ENCODE measurements at regions not wholly inside any gene's neighbourhood (a gene's known extent, or its start where the extent isn't known, plus 50 kb on each side); places are given as distances from the start of the nearest gene placed in this dataset.
"Not testable (repeated sequence)": the region's sequence is repeated elsewhere in the genome, so short reads cannot be mapped to it uniquely, and the experiment has no call there.

DNA sequence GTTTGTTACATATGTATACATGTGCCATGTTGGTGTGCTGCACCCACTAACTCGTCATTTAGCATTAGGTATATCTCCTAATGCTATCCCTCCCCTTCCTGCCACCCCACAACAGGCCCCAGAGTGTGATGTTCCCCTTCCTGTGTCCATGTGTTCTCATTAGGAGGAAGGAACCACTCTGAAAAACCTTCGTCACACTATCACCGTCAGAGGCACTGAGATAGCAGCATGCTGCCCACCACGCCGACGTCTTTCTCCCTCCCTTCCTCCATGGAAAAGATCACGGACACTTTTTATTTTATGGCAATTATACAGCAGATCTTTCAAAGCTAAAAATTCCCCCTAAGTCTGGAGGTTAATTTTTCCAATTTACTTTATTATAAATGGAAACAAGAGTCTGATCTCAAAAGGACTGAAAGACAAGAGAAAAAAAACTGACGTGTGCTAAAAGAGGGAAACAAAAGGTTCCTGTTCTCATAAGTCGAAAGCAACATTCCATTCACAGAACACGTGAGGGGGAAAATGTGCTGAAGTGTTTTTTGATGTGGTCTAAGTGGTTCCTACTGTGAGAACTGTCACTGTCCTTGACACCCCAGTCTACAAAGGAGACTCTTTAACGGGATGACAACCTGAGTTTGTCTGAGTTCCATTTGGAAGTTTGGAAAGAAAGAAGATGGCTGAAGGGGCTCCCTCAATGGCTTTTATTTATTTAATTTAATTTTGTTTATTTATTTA, 339.7 kb upstream of the IRX2 start (continued):
- TF ChIP-seq, protein P1, sequence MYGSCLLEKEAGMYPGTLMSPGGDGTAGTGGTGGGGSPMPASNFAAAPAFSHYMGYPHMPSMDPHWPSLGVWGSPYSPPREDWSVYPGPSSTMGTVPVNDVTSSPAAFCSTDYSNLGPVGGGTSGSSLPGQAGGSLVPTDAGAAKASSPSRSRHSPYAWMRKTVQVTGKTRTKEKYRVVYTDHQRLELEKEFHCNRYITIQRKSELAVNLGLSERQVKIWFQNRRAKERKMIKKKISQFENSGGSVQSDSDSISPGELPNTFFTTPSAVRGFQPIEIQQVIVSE (CRISPR knock-in tag; IDR thresholded peaks at IDR 0.05; ENCODE audit: borderline replicate concordance): no peak
- TF ChIP-seq FOXP1 (CRISPR knock-in tag; IDR thresholded peaks at IDR 0.05; ENCODE audit: borderline replicate concordance) (no peak), NR2C2 (CRISPR knock-in tag; IDR thresholded peaks at IDR 0.05) (no peak), ZNF219 (CRISPR knock-in tag; IDR thresholded peaks at IDR 0.05; ENCODE audit: borderline replicate concordance) (no peak)

DNA sequence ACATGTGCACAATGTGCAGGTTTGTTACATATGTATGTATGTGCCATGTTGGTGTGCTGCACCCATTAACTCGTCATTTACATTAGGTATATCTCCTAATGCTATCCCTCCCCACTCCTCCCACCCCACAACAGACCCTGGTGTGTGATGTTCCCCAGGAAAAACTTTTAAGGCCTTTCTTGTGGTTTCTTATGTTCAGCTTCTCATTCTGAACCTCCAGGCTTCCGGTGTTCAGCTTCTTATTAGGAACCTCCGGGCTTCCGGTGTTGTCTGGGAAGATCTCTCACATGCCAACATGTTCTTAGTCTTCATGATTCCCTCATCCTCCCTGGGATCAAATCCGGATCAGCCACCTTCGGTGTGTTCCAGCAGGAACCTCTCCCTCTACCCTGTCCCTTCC, 338.8 kb upstream of the IRX2 start:
- H3K4me1 Mint-ChIP-seq; H3K9me3 Mint-ChIP-seq; ATAC-seq; H3K27me3 Mint-ChIP-seq (ENCODE audit: low read depth); H3K27ac Mint-ChIP-seq; H3K36me3 Mint-ChIP-seq; DNase-seq (ENCODE audit: low spot score); CTCF ChIA-PET; H3K4me3 Mint-ChIP-seq; POLR2A ChIA-PET: not testable (repeated sequence)

DNA sequence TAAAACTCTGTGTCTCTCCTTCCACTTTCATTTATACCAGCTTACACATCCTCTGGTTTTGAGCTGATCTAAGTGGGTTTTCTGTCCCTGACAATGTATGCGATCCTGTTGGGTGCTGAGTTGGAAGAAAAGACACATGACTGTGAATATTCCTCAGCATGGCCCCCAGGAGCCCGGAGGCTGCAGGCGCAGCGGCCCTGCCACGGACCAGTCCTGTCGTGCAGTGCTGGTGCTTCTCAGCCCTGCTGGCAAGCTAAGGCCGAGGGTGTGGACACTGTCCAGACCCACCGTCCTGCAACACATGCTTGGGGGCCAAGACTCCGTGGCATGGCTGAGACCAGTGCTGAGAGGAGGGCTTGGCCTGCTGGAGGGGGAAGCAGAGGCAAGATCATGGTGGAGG, 328.9 kb upstream of the IRX2 start:
- H3K27ac Mint-ChIP-seq: no peak overlapping the region
- H3K4me1 Mint-ChIP-seq: 0 out of 2 replicates have a peak, but pooled peaks cover 3% of the 10 kb centered on the region
- peaks cover 3% of the 10 kb centered on the region for H3K9me3 Mint-ChIP-seq
- H3K27me3 Mint-ChIP-seq (ENCODE audit: low read depth): peaks cover 8% of the 10 kb centered on the region
- ATAC-seq (no peak), DNase-seq (ENCODE audit: low spot score) (no peak)
- H3K36me3 Mint-ChIP-seq: 0 out of 2 replicates have a peak, but pooled peaks cover 3% of the 10 kb centered on the region
- H3K4me3 Mint-ChIP-seq: no peak overlapping the region
- TF ChIP-seq, protein P2, sequence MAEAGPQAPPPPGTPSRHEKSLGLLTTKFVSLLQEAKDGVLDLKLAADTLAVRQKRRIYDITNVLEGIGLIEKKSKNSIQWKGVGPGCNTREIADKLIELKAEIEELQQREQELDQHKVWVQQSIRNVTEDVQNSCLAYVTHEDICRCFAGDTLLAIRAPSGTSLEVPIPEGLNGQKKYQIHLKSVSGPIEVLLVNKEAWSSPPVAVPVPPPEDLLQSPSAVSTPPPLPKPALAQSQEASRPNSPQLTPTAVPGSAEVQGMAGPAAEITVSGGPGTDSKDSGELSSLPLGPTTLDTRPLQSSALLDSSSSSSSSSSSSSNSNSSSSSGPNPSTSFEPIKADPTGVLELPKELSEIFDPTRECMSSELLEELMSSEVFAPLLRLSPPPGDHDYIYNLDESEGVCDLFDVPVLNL (CRISPR knock-in tag; IDR thresholded peaks at IDR 0.05; ENCODE audit: borderline replicate concordance, low read depth): no peak
- no peak for TF ChIP-seq MYBL2 (CRISPR knock-in tag; IDR thresholded peaks at IDR 0.05)
- ChIA-PET CTCF (no interaction called here), POLR2A (no interaction called here)

DNA sequence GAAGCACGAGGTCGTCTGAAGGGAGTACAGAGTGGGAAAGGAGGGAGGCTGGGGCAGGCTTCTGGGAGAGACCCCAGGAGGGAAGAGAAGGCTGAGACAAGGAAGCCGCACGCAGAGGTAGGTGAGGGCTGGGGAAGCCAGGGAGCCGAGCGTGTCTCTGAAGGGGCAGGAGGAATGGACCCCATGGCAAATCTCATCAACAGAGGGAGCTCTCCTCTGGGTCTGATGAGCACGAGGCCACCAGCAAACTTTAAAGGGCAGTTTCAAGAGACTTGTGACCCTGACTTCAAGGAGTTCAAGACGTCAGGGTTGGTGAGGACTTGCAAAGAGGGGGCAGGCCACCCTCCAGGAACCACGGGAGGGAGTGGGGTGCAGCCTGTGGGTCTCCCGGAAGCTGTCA, 326.2 kb upstream of the IRX2 start:
- DNase-seq (ENCODE audit: low spot score) (no peak), ATAC-seq (peak; percentile 78)
- no peak overlapping the region for H3K4me3 Mint-ChIP-seq
- H3K9me3 Mint-ChIP-seq: peaks cover 12% of the 10 kb centered on the region
- peaks cover 8% of the 10 kb centered on the region; the same call in 1 of the 2 replicates for H3K36me3 Mint-ChIP-seq
- POLR2A ChIA-PET: no interaction called here
- H3K4me1 Mint-ChIP-seq: peaks cover 8% of the 10 kb centered on the region; the same call in 1 of the 2 replicates
- CTCF ChIA-PET: interaction anchor here (0.6 to 1.7 kb wide), 5 partner anchors 10 to 1288 kb away, joined by 3 to 8 read pairs (median 3); no protein-coding TSS in a partner anchor
- no peak overlapping the region for H3K27ac Mint-ChIP-seq
- no peak for TF ChIP-seq NFYB (CRISPR knock-in tag; conservative IDR thresholded peaks at IDR 0.05; ENCODE audit: low read depth)
- TF ChIP-seq, protein P3, sequence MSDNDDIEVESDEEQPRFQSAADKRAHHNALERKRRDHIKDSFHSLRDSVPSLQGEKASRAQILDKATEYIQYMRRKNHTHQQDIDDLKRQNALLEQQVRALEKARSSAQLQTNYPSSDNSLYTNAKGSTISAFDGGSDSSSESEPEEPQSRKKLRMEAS (CRISPR knock-in tag; IDR thresholded peaks at IDR 0.05): peak; percentile 31; the same call in 1 of the 2 replicates
- H3K27me3 Mint-ChIP-seq (ENCODE audit: low read depth): peaks cover 8% of the 10 kb centered on the region

DNA sequence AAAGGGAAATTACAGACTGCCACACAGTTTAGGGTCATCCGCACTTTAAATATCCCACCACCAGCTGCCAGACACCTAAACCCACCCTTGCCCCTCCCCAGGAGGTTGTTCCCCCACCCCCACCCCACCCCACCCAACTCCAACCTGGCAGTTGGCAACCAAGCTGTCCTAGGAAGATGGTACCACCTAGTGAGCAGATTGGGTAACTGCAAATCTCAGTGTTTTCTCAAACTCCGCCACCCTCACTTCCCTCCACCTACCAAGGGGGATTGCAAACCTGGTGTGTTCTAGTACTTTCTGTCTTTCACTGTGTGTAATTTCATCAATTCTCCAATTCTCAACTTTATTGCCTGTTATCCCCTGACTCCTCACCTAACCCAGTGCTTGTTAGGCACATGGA, 323.8 kb upstream of the IRX2 start:
- Mint-ChIP-seq H3K4me3 (no peak overlapping the region), H3K9me3 (peaks cover 28% of the 10 kb centered on the region), H3K36me3 (peaks cover 22% of the 10 kb centered on the region), H3K27ac (no peak overlapping the region), H3K27me3 (ENCODE audit: low read depth) (peaks cover 12% of the 10 kb centered on the region), H3K4me1 (peaks cover 12% of the 10 kb centered on the region)
- ChIA-PET CTCF (interaction anchor here (0.7 kb wide), 1 partner anchor 294 kb away, joined by 4 read pairs; no protein-coding TSS in a partner anchor), POLR2A (no interaction called here)
- ATAC-seq (peak; percentile 24; the same call in 1 of the 2 replicates), DNase-seq (ENCODE audit: low spot score) (no peak)
- no peak for TF ChIP-seq ZNF121 (CRISPR knock-in tag; IDR thresholded peaks at IDR 0.05)
- TF ChIP-seq, protein P4, sequence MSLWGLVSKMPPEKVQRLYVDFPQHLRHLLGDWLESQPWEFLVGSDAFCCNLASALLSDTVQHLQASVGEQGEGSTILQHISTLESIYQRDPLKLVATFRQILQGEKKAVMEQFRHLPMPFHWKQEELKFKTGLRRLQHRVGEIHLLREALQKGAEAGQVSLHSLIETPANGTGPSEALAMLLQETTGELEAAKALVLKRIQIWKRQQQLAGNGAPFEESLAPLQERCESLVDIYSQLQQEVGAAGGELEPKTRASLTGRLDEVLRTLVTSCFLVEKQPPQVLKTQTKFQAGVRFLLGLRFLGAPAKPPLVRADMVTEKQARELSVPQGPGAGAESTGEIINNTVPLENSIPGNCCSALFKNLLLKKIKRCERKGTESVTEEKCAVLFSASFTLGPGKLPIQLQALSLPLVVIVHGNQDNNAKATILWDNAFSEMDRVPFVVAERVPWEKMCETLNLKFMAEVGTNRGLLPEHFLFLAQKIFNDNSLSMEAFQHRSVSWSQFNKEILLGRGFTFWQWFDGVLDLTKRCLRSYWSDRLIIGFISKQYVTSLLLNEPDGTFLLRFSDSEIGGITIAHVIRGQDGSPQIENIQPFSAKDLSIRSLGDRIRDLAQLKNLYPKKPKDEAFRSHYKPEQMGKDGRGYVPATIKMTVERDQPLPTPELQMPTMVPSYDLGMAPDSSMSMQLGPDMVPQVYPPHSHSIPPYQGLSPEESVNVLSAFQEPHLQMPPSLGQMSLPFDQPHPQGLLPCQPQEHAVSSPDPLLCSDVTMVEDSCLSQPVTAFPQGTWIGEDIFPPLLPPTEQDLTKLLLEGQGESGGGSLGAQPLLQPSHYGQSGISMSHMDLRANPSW (CRISPR knock-in tag; conservative IDR thresholded peaks at IDR 0.05; ENCODE audit: low read depth): no peak
- TF ChIP-seq, protein P5, sequence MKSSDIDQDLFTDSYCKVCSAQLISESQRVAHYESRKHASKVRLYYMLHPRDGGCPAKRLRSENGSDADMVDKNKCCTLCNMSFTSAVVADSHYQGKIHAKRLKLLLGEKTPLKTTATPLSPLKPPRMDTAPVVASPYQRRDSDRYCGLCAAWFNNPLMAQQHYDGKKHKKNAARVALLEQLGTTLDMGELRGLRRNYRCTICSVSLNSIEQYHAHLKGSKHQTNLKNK (CRISPR knock-in tag; IDR thresholded peaks at IDR 0.05): no peak
- no peak for TF ChIP-seq NR3C1 (CRISPR knock-in tag; conservative IDR thresholded peaks at IDR 0.05; ENCODE audit: low read depth)
- TF ChIP-seq MYBL2 (CRISPR knock-in tag; IDR thresholded peaks at IDR 0.05): no peak
- TF ChIP-seq, protein P6, sequence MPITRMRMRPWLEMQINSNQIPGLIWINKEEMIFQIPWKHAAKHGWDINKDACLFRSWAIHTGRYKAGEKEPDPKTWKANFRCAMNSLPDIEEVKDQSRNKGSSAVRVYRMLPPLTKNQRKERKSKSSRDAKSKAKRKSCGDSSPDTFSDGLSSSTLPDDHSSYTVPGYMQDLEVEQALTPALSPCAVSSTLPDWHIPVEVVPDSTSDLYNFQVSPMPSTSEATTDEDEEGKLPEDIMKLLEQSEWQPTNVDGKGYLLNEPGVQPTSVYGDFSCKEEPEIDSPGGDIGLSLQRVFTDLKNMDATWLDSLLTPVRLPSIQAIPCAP (CRISPR knock-in tag; IDR thresholded peaks at IDR 0.05): no peak
- TF ChIP-seq RELA (CRISPR knock-in tag; IDR thresholded peaks at IDR 0.05; ENCODE audit: borderline replicate concordance): no peak
- TF ChIP-seq, protein P7, sequence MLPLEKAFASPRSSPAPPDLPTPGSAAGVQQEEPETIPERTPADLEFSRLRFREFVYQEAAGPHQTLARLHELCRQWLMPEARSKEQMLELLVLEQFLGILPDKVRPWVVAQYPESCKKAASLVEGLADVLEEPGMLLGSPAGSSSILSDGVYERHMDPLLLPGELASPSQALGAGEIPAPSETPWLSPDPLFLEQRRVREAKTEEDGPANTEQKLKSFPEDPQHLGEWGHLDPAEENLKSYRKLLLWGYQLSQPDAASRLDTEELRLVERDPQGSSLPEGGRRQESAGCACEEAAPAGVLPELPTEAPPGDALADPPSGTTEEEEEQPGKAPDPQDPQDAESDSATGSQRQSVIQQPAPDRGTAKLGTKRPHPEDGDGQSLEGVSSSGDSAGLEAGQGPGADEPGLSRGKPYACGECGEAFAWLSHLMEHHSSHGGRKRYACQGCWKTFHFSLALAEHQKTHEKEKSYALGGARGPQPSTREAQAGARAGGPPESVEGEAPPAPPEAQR (CRISPR knock-in tag; IDR thresholded peaks at IDR 0.05): no peak

Measured in WTC11 (cell line).